ENCODE measurements at regions not wholly inside any gene's neighbourhood (a gene's known extent, or its start where the extent isn't known, plus 50 kb on each side); places are given as distances from the start of the nearest gene placed in this dataset.

DNA sequence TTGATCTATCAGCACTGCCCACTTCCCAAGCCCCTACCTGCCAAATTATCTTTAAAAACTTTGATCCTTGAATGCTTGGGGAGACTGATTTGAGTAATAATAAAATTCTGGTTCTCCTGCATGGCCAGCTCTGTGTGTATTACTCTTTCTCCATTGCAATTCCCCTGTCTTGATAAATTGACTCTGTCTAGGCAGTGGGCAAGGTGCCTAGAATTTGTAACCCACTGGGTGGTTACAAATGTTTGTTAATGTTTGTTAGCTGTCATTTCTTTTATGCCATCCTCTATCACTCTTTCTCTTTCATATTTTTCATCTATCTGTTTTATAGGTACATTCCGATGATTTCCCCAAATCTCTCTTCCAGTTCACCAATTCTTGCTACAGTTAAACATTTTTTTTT lies 694.1 kb downstream of the TYW1 start:
- no peak for DNase-seq (ENCODE audit: low spot score)

DNA sequence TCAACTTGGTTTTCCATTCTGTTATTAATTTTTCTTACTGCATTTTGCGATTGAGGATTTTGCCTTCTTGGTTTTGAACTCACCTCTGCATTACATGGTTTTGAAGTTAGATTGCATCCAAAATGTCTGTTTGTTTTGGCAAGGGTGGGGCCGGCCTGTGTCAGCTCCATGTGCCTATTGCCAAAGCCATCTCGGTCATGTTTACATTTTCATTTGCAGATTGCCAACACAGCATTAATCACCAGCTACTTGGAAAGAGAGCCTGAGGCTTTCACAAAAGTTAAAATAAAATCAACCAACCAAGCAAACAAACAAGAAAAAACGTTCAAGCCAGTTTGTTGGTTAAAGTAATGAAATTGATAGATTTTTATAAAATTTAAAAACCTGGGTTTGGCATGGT lies 695.8 kb downstream of the TYW1 start:
- no peak for DNase-seq (ENCODE audit: low spot score)

DNA sequence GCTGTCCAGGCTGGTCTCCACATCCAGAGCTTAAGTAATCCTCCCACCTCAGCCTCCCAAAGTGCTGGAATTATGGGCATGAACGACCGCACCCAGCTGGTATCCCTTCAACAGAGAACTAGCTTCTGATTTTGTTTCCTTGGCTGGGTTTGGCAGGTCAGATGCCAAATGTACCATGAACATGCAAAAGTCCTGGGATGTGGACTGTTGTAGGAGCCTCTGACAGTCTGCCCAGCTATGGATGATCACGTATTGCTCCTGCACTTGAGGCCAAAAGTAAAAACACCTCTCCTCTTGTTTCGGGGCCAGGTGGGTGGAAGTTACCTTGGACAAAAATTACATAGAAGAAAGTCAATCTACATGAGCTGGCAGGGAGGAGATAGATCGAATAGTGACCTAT lies 699.5 kb downstream of the TYW1 start:
- DNase-seq (ENCODE audit: low spot score): no peak

DNA sequence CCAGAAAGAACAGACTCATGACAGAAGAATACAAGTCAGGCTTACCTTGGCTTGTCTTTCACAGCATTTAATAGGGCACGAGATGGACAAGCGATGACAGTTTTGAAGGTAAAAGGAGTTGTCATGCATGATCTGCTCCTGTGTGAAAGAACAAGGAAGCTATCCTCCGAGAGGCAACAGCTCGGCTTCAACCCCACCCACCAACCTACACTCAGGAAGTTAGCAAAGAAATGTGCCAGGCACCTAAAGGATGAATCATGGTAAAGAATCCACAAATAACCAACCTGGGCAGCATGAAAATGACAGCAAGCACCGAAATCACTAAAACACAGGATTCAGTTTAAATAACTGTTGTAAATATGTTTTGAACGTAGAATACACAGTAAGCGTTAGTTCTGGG lies 700.2 kb downstream of the TYW1 start:
- DNase-seq (ENCODE audit: low spot score): no peak

DNA sequence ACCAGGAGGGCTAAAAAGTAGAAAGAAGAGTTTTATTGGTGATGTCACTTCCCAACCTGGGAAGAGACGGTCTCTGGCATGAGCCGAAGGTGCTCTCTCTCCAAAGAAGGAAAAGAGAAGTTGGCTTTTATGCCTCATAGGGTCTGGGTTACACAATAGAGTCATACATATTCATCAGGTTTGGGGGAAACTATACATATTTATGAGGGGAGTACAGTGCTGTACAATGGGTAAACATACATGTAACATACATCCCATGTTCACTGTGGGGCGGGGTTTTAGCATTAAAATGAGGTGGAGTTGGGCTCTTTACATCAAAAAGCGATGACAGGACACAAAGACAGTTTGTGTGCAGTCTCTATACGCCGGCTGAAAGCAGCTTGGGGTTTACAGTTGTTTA lies 701.7 kb downstream of the TYW1 start:
- no peak for DNase-seq (ENCODE audit: low spot score)

DNA sequence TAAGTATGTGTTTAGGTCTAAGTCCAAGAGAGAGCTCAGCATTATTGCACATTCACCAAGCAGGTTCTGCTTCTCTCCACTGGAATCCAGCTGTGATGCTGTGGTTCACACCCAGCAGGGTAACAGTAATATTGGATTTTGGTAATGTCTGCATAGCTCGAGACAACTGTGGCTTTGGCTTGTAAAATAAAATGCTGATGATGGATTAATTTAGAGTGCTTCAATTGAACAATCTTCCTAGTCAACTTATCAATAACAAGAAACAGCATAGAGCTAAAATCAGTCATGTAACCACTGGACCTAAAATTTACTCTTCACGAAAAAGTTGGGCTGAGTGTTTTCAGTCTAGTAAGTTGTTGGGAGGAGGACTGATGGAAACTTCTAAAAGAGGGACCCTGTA lies 709.2 kb downstream of the TYW1 start:
- DNase-seq (ENCODE audit: low spot score): no peak

- DNase-seq (ENCODE audit: low spot score): no peak
Measured at GRCh38 chr7:67711706-67712105, 715.1 kb downstream of the TYW1 start.

GRCh38 chr7:67713451-67714056 lies 716.9 kb downstream of the TYW1 start:
- DNase-seq (ENCODE audit: low spot score): no peak

DNA sequence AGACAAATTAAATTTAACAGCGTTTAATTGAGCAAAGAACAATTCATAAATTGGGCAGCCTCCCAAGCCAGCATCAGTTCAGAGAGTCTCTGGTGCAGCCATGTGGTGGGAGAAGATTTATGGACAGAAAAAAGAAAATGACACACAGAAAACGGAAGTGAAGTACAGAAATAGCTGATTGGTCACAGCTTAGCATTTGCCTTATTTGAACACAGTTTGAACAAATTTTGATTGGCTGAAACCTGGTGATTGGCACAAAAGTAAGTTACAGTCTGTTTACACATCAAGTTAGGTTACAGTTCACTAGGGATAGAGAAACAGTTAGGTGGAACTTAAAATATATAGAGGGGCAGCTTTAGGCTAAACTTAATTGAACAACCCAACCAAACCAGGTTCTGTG lies 720.1 kb downstream of the TYW1 start:
- DNase-seq (ENCODE audit: low spot score): peak; percentile 40

DNA sequence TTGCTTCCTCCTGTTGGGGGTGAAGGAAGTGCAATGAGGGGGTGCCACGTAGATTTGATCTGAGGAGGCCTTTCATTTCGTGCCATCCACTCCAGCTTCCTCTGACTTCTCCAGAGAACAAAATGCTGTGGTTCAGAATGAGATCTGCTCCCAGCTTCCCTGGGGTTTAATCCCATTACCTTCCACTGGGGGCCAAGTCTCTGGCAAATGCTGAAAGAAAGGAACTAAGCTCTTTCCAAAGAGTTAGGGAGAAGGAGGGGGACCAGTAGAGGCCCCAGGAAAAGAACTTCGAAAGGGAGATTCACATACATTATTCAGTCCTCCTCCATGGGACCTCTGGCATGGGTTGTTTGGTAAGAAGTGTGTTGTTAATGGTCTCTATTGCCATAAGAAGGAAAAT lies 727.0 kb downstream of the TYW1 start:
- no peak for DNase-seq (ENCODE audit: low spot score)

- no peak for DNase-seq (ENCODE audit: low spot score)
Measured at GRCh38 chr7:67724435-67724834, 727.8 kb downstream of the TYW1 start.

DNA sequence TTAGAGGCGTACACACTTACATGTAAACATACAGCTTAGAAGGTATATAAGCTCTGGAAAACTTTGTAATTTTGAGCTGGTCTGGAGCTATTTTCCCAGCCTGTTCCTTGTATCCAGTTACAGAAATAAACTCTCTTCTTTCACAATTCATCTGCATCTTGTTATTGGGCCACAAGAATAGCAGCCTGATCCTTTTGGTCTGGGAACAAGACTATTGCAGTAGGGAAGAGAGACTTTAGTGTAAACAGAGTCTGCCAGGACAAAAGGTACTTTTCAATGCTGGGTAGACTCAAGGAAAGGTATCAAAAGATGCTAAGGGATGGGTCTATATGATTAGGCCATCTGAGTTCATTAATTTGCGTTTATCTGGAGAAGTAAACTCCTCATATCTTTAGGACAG lies 728.3 kb downstream of the TYW1 start:
- no peak for DNase-seq (ENCODE audit: low spot score)

DNA sequence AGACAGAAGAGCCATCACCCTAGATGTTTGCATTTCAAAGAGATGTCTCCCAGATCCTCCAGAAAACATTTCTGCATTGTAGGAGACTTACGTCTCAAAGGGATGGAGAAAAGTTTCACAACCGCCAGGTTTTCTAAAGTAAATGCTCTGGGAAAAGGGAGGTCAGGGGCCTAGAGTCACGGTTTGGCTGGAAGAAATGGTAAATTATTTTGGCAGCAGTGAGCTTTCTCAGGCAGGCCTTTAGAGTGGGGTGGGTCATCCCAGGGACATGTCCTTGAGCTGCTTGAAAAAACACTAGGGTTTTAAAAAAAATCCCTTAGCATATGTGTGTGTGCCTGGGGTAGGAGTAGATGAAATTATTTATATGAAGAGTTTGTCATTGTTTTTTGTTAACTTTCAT lies 728.8 kb downstream of the TYW1 start:
- no peak for DNase-seq (ENCODE audit: low spot score)

DNA sequence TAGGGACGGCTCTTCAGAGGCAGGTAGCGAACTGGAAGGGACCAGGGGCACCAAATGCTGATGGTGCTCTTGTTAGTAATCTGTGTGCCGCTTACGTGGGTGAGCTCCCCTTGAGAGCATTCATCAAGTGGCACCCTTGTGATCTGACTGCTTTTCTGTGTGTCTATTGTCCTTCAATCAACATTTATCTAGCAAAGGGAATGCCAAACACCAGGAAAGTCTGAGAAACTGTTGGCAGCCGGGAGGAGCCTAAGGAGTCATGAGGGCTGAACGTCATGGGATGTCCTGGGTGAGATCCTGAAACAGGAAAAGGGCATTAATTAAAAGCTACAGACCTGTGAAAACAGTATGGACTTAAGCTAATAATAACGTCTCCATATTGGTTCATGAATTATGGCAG lies 733.1 kb downstream of the TYW1 start:
- DNase-seq (ENCODE audit: low spot score): no peak

- DNase-seq (ENCODE audit: low spot score): no peak
Measured at GRCh38 chr7:67731704-67732103, 735.1 kb downstream of the TYW1 start.

DNA sequence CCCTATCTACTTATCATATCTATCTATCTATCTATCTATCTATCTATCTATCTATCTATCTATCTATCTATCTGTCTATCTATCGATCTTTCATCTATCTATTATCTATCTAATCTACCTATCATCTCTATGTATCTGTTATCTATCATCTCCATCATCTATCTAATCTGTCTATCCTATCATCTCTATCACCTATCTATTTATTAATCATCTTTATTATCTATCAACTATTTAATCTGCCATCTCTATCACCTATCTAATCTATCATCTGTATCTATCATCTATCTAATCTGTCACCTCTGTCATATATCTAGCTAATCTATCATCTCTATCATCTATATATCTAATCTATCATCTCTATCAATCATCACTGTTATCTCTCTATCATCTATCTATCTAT lies 736.3 kb downstream of the TYW1 start:
- no peak for DNase-seq (ENCODE audit: low spot score)

- no peak for DNase-seq (ENCODE audit: low spot score)
Measured at GRCh38 chr7:67738145-67738544, 741.5 kb downstream of the TYW1 start.

DNA sequence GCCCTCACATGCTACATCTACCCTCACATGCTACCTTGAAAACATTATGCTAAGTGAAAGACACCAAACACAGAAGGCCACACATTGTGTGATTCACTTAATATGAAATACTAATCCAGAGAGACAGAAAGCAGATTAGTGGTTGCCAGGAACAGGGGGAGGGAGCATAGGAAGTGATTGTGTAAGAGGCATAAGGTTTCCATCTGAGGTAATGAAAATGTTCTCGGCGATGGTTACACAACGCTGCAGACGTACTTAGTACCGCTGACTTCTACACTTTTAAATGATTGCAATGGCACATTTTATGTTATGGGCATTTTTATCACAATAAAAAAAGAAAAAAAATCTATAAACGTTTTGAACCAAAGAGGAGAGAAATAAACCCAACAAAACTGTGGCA lies 742.3 kb downstream of the TYW1 start:
- no peak for DNase-seq (ENCODE audit: low spot score)

- DNase-seq (ENCODE audit: low spot score): no peak
Measured at GRCh38 chr7:67743501-67743900, 746.9 kb downstream of the TYW1 start.

- DNase-seq (ENCODE audit: low spot score): no peak
Measured at GRCh38 chr7:67752227-67752626, 755.6 kb downstream of the TYW1 start.

GRCh38 chr7:67753891-67754290 lies 757.3 kb downstream of the TYW1 start:
- no peak for DNase-seq (ENCODE audit: low spot score)

- no peak for DNase-seq (ENCODE audit: low spot score)
Measured at GRCh38 chr7:67754651-67755050, 758.0 kb downstream of the TYW1 start.

GRCh38 chr7:67758551-67758950 lies 761.9 kb downstream of the TYW1 start:
- DNase-seq (ENCODE audit: low spot score): no peak

GRCh38 chr7:67760971-67761370 lies 764.3 kb downstream of the TYW1 start:
- no peak for DNase-seq (ENCODE audit: low spot score)

DNA sequence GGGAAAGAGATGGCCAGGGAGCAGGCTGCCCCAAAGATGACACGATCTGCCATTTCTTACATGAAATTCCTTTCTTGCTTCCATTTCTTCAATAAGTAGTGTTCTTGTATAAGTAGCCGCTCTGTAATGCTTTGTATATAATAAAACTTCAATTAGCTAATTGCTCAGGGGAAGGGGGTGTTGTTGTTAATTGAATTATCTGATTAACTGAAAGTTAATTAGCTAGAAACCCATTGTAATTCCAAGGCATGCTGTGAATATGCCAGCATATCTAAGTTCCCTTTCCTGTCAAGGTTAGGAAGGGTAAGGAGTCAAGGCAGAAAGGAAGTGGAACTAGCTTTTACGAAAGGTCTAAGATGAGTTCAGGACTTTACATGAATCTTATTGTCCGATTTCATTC lies 765.9 kb downstream of the TYW1 start:
- DNase-seq (ENCODE audit: low spot score): no peak
